H1 (cell line): ENCODE measurements at regions not wholly inside any gene's neighbourhood (a gene's known extent, or its start where the extent isn't known, plus 50 kb on each side); places are given as distances from the start of the nearest gene placed in this dataset.

Experiments used
- ATF2 ChIP-seq: IDR thresholded peaks from 2 replicates; pipeline ENCODE4 v1.6.1; 2012; ENCODE audit warnings: low read length, inconsistent platforms
- CHD7 ChIP-seq: fragments of 300-600 bp; sonication (generic); IDR thresholded peaks from 2 replicates; pipeline ENCODE4 v1.7.1; 2012; ENCODE audit warnings: low read length, moderate library complexity, mild to moderate bottlenecking, inconsistent platforms; ENCODE audit not compliant: insufficient replicate concordance
- EGR1 ChIP-seq: IDR thresholded peaks from 2 replicates; pipeline ENCODE4 v1.6.1; 2011; ENCODE audit warnings: low read depth, low read length, borderline replicate concordance
- EP300 ChIP-seq, 2 experiments: IDR thresholded peaks; 1 replicate in 1 of 2; 2 replicates in 1 of 2; pipeline ENCODE4 v1.6.1; 2011 to 2012; ENCODE audit warnings: low read depth in 2 of 2, low read length in 2 of 2, mild to moderate bottlenecking in 2 of 2, borderline replicate concordance in 1 of 2, inconsistent platforms in 1 of 2, moderate library complexity in 1 of 2
- GTF2F1 ChIP-seq: IDR thresholded peaks from 2 replicates; pipeline ENCODE4 v1.6.1; 2012; ENCODE audit warnings: low read depth, low read length, improper control_type of control experiment, borderline replicate concordance
- NANOG ChIP-seq: IDR thresholded peaks from 2 replicates; pipeline ENCODE4 v1.6.1; 2011; ENCODE audit warnings: low read length, low read depth, mild to moderate bottlenecking, inconsistent platforms; ENCODE audit not compliant: insufficient read depth, poor library complexity, severe bottlenecking
- RXRA ChIP-seq: IDR thresholded peaks from 2 replicates; pipeline ENCODE4 v1.6.1; 2011; ENCODE audit warnings: low read depth, mild to moderate bottlenecking, low read length, moderate library complexity; ENCODE audit not compliant: insufficient read depth
- SP4 ChIP-seq: IDR thresholded peaks from 2 replicates; pipeline ENCODE4 v1.6.1; 2012; ENCODE audit warnings: low read length, inconsistent platforms
- SRF ChIP-seq: IDR thresholded peaks from 2 replicates; pipeline ENCODE4 v1.6.1; 2011; ENCODE audit warnings: mild to moderate bottlenecking, low read depth, low read length, moderate library complexity
- SUZ12 ChIP-seq: fragments of 200-600 bp; sonication (generic); IDR thresholded peaks from 2 replicates; pipeline ENCODE4 v1.6.1; 2012; ENCODE audit warnings: mild to moderate bottlenecking, inconsistent platforms, low read length, moderate library complexity, mixed read lengths

GRCh38 chr3:168152149-168152548, 56.4 kb upstream of the GOLIM4 start (continued):
- TF ChIP-seq CHD7 (no peak), EP300 (IDR thresholded peaks at IDR 0.05; ENCODE audit: borderline replicate concordance in 1 of 2, low read depth in 2 of 2, low read length in 2 of 2) (no peak), ATF2 (no peak), SUZ12 (no peak), NANOG (no peak), RXRA (no peak), GTF2F1 (no peak), EGR1 (no peak), SRF (no peak), SP4 (no peak)
